Skeletal muscle cell (primary cell): ENCODE measurements at regions not wholly inside any gene's neighbourhood (a gene's known extent, or its start where the extent isn't known, plus 50 kb on each side); places are given as distances from the start of the nearest gene placed in this dataset.
"Not testable (repeated sequence)": the region's sequence is repeated elsewhere in the genome, so short reads cannot be mapped to it uniquely, and the experiment has no call there.

Experiments
- DNase-seq: peaks from one replicate; pipeline ENCODE4 v3.0.0-alpha.2; 2010; ENCODE audit warnings: low read depth
- H3K4me3 ChIP-seq: 2 replicates; pipeline ENCODE4 v1.5.1; 2011; ENCODE audit warnings: low read depth, mild to moderate bottlenecking, control low read depth, low read length, moderate library complexity

DNA sequence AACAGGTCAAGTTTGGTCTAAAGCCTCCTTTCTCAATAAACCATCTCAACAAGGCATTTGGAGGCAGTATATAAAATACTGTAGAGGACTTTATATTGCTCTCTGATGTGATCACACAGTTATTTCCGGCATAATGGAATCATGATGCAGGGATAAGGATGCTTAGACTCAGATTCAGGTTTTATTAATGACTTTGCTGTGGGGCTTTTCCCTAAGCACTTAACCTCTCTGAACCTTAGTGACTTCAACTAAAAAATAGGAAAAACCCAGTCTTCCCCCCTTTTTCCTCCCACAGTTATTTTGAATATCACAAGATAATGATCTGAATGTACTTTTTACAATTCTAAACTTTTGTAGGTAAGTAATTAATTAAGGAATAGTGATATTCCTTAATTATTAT lies 94.8 kb upstream of the TENM4 start:
- H3K4me3 ChIP-seq: no peak overlapping the region
- DNase-seq: no peak

DNA sequence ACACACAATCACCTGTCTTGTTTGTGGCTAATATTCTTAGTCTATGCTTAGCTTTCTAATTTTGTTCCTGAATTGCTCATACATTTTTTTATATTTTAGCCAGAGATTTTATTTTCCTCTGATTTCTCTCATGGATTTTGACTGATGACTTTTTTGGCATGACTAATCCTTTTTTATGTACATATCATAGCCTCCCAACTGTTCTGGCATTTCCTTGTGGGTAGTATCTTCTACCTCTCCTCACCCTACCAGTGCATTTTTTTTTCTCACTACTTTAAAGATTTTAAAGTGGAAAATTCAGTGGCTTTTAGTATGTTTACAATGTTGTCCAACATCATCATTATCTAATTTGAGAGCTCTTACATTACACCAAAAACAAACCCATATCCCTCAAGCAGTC lies 84.4 kb upstream of the TENM4 start:
- no peak for DNase-seq
- no peak overlapping the region for H3K4me3 ChIP-seq

DNA sequence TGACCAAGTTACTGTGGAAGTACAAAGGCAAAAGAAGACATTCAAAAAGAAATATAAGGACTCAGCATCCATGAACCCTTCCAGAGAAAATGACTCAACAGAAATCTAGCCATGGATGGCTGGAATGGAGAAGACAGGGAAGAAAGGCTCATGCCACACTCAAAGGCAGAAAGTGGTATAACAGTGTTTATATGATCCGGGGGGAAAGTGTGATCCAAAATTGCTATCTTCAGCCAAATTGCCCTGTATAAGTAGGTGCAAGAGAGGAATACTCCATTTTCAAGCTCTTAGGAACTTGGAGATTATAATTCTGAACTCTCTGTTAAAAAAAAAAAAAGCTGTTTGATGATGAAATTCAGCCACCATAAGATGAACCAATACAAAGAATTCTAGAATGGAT lies 81.8 kb upstream of the TENM4 start:
- H3K4me3 ChIP-seq: no peak overlapping the region
- no peak for DNase-seq

DNA sequence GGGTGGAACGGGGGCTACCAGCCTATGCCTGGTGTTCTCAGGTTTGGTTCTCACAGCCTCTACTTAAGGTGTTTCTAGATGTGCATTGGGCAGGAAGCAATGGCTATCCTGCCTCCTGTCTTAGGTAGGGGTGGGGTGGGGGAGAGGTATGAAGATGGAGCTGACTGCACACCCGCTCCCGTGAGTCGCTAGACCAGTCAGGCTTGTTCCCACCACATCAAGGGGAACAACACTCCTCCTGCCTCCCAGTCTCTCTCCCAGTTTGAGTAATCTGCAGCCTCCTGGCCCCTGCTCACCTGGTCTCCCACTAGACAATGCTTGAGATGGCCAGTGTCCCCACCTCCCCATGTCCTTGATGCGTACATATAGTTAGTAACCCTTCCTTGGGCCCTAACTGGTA lies 79.3 kb upstream of the TENM4 start:
- no peak for DNase-seq
- no peak overlapping the region for H3K4me3 ChIP-seq

DNA sequence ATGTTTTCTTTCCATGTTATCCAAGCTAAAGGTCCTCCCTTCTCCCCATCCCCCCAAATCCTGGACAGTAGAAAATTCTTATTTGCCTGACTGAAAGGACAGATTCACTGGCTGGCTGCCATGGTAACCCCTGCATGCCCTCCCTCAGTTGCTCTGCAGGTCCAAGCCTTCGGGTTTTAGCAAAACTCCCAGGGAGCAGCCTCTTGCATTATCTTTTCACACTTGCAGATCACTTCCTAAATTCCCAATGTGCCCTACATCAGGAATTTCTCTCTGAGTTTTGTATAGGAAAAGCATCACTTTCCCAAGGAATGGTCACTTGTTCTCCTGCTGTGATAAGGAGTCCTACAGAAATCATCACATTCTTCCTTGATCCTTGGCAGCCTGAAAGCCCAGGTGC lies 75.0 kb upstream of the TENM4 start:
- DNase-seq: no peak
- H3K4me3 ChIP-seq: no peak overlapping the region

DNA sequence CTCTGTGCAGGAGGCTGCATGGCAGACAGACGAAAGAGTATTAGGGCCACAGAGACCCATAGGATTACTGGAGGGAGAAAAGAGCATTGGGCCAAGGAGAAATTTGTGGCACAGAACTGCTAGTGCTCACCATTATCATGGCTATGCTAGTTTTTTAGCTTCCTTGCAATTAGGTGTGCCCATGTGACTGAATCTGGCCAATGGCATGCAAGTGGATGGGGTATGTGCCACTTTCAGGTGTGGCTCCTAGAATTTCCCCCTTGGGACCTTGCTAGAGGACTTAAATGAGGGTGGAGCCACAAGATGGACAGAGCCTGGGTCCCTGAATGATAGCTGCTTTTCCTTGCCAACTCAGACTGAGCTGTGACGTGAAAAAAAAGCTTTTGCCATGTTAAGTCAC lies 73.9 kb upstream of the TENM4 start:
- no peak overlapping the region for H3K4me3 ChIP-seq
- no peak for DNase-seq

DNA sequence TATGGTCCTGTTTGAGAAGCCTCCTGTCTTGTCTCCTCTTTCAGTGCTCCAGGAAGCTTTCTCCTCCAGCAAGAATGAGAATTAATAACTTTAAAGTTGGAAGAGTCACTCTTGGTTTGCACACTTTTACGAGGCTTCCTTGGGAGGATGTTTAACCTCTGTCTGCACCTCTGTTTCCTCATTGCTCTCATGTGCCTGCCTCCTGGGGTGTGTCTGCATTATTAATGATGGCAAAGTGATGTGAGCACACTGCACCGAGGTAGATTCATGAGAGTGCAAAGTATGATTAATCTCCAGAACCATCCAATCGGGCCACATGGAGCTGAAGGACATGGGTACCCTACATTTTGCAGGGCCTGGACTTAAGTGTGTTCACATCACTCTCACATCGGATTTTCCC lies 73.5 kb upstream of the TENM4 start:
- DNase-seq: no peak
- no peak overlapping the region for H3K4me3 ChIP-seq

DNA sequence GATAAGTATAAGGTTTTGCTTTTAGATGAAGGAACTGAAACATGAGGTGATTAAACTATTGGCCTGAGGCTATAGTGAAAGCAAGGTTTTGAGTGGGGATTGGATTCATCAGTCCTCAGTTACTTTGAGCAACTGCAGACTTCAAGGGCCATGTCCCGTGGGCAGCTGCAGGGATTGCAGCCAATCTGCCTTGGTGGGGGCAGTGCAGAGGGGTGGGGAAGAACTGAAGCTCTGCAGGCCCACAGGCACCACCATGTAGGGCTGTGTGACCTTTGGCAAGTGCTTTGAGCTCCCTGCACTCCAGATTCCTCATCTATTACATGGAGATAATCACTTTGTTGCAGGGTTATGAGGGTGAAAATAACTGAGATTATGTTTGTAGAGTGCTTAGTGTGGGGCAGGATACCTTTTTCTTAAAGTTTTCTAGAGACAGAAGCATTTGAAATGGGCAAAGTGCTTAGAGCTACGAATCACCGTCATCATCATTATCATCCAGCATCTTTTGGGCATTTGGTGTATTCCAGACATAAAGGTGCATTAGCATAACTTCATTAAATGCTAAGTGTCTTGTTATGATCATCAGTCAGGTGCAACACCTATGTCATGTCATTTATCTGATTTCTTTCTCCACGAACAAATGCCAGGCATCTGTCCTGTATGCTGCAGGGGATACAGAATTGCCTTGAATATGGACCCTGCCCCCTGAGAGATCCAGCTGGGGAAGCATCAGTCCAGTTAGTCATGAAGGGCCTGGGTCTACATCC lies 72.1 kb upstream of the TENM4 start:
- no peak overlapping the region for H3K4me3 ChIP-seq

DNA sequence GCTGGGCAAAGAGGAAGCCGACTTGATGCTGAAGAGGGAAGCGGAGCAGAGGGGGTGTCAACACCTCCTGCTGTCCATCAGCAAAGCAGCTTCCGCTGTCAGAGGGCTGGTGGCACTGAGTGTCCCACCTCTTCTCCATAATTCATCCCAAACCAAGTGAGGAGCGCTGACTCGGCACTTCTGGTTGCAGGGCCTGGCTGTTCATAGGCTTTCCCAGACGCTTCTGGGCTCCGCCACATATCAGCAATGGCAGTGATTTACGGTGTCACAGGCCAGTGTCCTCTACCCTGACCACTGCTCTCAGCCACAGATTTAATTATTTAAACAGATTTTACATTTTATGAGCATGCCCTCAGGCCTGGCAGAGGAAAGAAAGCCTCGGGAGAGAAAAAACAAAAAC lies 70.1 kb upstream of the TENM4 start:
- H3K4me3 ChIP-seq: no peak overlapping the region
- DNase-seq: no peak

More for the DNA sequence above, 72.1 kb upstream of the TENM4 start:
- no peak for DNase-seq

DNA sequence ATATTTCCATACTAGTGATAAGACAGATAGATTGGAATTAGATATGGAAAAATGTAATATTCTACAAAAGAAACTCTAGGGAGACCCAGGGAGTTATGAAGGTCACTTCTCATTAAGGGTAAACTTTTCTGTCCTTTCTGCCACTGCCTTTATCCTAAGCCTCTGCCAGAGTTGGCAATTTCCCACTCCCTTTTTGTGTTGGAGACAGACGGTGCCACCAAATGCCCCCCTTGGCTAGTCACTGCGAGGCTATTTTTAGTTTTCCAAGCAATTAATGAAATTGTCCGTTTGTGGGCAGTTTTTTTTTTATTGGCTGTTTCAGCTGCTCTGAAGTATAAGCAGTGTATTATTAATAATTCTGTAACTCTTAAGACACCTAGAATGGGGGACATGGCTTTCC lies 67.6 kb upstream of the TENM4 start:
- H3K4me3 ChIP-seq: no peak overlapping the region
- no peak for DNase-seq

DNA sequence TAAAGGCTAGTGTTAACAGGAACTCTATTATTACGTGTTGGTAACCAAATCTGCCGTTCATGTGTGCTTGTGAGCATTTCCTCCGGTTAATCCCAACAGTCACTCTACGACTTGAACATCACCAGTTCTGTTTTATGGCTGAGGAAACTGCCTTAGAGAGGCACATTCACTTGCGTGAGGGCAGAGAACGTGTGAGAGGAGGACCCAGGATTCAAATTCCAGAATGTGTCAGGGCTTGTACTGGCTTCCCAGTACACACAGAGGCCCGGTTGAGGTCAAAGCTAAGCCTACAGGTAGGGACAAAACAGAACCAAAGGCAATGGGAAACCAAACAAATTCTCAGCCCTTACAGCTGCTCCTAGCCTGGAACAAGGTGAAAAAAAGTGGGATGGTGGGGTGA lies 66.9 kb upstream of the TENM4 start:
- H3K4me3 ChIP-seq: no peak overlapping the region
- DNase-seq: no peak

DNA sequence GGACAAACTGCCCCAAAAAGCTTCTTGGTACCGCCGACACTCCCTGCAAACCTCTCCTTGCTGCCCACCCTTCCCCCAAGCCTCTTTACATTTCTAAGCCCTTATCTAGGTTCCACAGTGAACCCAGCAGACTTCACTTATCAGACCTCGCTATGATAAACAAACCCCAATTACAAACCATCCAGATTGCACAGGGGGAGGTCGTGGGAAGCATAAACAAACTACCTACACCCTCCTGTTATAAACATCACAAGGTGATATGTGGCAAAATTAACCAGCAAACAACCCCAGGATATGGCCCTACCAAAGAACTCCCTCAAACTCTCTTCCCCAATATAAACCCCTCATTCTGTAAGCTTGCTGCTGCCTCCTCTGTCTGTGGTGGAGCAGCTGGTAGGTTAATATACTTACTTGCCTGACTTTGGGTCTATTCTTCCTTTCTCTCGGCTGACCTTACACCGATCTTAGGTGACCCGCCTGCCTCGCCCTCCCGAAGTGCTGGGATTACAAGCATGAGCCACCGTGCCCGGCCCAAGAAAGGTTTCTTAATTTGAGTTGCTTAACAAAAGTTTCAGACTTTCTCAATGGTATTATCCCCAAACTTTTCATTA lies 66.0 kb upstream of the TENM4 start:
- no peak overlapping the region for H3K4me3 ChIP-seq
- DNase-seq: no peak

DNA sequence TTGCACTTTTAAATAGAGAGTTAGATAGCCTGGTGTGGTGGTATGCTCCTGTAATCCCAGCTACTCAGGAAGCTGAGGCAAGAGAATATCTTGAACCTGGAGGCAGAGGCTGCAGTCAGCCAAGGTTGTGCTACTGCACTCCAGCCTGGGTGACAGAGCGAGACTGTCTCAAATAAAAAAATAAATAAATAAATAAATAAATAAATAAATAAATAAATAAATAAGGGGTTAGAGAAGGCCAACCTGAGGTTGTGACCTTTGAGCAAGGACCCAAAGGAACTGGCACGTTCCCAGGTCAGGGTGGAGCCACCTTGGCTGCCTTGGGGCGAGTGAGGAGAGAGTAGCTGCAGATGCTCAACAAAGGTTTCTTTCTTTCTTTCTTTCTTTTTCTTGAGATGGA lies 65.3 kb upstream of the TENM4 start:
- no peak for DNase-seq
- H3K4me3 ChIP-seq: no peak overlapping the region

DNA sequence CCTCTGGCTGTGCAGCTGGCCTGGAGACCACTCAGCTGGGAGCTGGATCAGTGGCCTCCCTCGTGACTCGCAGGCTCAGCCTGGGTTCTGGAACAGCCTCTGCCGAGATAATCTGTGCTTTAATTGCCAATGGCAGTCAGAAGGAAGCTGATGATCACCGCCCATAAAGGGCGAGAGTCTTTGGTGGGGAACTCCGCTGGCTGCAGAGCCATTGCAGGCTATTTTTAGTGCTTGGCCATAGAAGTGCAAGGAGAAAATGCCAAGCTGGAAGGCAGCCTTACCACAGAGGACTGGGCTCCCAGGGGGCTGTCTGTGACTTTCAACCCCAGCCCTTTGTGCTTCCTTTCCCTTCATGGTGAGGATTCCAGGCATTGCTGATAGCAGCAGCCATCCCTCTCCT lies 62.2 kb upstream of the TENM4 start:
- no peak for DNase-seq
- H3K4me3 ChIP-seq: no peak overlapping the region

DNA sequence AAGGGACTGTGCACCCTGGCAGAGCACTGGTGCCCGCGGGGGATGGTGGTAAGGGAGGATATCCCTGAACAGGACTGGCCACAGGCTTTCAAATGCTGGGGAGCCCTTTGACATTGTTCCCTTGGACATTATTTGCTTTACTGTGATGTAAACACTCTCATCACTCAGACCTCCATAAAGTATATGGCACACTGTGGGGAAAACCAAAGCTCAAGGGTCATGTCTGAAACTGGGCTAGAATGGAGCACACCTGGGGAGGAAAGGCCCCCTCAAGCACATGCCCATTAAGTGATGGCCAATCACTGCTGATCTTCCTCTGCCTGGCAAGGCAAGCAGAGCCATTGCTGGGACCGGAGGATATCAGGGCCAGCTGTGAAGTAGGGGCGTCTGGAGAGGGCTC lies 60.9 kb upstream of the TENM4 start:
- no peak for DNase-seq
- no peak overlapping the region for H3K4me3 ChIP-seq

DNA sequence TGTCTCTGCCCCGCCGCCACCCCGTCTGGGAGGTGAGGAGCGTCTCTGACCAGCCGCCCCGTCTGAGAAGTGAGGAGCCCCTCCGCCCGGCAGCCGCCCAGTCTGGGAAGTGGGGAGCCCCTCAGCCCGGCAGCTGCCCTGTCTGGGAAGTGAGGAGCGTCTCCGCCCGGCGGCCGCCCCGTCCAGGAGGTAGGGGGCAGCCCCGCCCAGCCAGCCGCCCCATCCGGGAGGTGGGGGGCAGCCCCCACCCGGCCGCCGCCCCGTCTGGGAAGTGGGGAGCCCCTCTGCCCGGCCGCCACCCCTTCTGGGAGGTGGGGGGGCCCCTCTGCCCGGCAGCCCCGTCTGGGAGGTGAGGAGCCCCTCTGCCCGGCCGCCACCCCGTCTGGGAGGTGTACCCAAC lies 59.1 kb upstream of the TENM4 start:
- DNase-seq, H3K4me3 ChIP-seq: not testable (repeated sequence)

DNA sequence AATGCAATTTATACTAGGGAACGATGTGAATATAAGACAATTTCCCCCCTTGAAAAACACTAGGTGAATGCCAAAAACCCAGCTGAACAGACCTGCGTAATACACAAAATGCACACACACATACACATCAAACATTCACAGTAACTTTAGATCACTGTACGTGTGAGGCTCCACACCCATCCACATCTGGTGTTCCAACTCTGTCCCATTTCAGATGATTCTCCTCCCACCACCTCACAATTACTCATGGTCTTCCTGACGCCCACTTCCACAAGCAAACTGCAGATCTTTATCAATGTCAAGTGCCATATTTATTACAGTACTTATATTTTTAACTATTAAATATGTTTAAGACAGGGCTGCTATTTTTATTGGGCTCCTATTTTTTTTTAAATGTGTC lies 57.8 kb upstream of the TENM4 start:
- DNase-seq: no peak
- no peak overlapping the region for H3K4me3 ChIP-seq

DNA sequence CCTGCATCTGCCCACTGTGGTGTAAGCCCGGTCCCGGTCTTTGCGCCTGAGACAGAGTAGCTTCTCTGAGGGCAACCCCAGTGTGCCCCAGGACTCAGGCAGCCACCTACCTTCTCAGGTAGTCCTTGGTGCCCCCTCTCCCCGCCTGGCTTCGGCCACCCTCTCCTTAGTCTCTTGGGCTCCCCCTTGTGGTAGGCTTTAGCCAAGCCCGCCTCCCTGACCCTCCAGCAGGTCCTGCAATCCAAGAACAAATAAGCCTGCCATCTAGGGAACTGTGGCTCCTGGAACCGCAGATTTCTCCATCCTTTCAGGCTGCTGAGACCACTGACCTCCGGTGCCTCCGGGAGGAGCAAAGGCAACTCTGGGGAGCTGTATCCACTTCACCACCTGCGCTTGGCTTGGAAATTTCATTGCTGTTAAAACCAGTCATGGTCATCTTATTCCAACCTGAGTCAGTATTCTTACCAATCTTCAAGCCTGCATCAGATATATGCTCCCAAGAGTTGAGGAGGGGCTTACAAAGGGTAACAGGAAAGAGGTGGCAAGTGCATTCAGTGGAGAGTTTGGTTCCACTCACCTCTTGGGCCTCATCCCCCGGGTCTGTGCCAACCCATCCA lies 52.8 kb upstream of the TENM4 start:
- H3K4me3 ChIP-seq: no peak overlapping the region
- DNase-seq: no peak

DNA sequence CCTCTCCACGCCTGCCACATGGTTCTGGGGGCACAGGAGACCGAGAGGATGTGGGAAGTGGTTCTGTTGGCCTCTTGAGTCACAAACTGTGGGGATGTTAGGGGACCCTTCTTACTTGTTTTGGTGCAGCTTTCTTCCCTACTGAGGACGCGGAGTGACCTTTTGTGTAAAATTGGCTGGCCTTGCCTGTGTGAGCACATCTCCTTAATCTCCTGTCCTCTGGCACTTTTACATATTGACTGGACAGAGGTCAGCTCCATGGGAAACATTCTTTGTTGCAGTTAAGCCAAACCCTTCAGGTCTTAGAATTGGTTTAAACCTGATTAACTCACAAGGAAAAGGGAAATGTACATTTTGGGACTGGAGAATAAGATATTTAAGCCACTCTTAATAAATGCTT lies 51.2 kb upstream of the TENM4 start:
- no peak for DNase-seq
- H3K4me3 ChIP-seq: no peak overlapping the region
